SU-DHL-6 (cell line): ENCODE measurements at regions not wholly inside any gene's neighbourhood (a gene's known extent, or its start where the extent isn't known, plus 50 kb on each side); places are given as distances from the start of the nearest gene placed in this dataset.

Experiments
- CTCF ChIP-seq: fragments of 200-600 bp; sonication (generic); IDR thresholded peaks from one replicate; pipeline ENCODE4 v1.5.1; 2017; ENCODE audit warnings: antibody characterized with exemption, mild to moderate bottlenecking, low read length, moderate library complexity; ENCODE audit not compliant: insufficient read depth, poor library complexity, severe bottlenecking
- EZH2phosphoT487 ChIP-seq: fragments of 200-600 bp; sonication (generic), shearing (Covaris generic); conservative IDR thresholded peaks from 2 replicates; pipeline ENCODE4 v1.6.1; 2018; ENCODE audit warnings: mild to moderate bottlenecking, antibody characterized with exemption, low read length, moderate library complexity, mixed read lengths

- no peak for TF ChIP-seq CTCF
- no peak for TF ChIP-seq EZH2phosphoT487
Observed at GRCh38 chr3:101931081-101931480, 81.8 kb downstream of the NFKBIZ start.
